PC-9 (cell line): ENCODE measurements at regions not wholly inside any gene's neighbourhood (a gene's known extent, or its start where the extent isn't known, plus 50 kb on each side); places are given as distances from the start of the nearest gene placed in this dataset.

Experiments
- BruUV-seq: library from RNA; stranded (reverse); fragments of 400-500 nt; replicated peaks from 2 replicates; lab custom pipeline; 2021; lab: Mats Ljungman, UMichigan
- CTCF ChIA-PET: fragments of 300-600 bp; sonication (Branson Sonifier 250); formaldehyde crosslinking; loops from one replicate; lab custom pipeline; 2022; ENCODE audit warnings: antibody characterized with exemption; lab: Charles Lee
- POLR2A ChIA-PET: fragments of 300-600 bp; sonication (Branson Sonifier 250); formaldehyde crosslinking; loops from one replicate; lab custom pipeline; 2022; ENCODE audit warnings: antibody characterized with exemption; ENCODE audit not compliant: unreplicated experiment; lab: Charles Lee
- DNase-seq, 2 experiments: peaks; one replicate each; pipeline versions ENCODE4 v3.0.0 to v3.0.0-alpha.2; 2015 to 2022; ENCODE audit warnings: mixed read lengths in 1 of 2
- H2AFZ ChIP-seq: fragments of 200-600 bp; sonication (generic); 2 replicates; pipeline ENCODE4 v1.8.1; 2017; ENCODE audit warnings: antibody characterized with exemption
- H3F3A ChIP-seq: fragments of 200-600 bp; sonication (generic); 2 replicates; pipeline ENCODE4 v1.8.1; 2017; ENCODE audit warnings: antibody characterized with exemption, mild to moderate bottlenecking, low read depth; ENCODE audit not compliant: insufficient read depth
- H3K27ac ChIP-seq: fragments of 200-600 bp; sonication (generic); 2 replicates; pipeline ENCODE4 v1.6.1; 2016; ENCODE audit warnings: mixed run types
- H3K27me3 ChIP-seq: fragments of 200-600 bp; sonication (generic); 2 replicates; pipeline ENCODE4 v1.6.1; 2016; ENCODE audit warnings: low read depth, mixed run types; ENCODE audit not compliant: insufficient read depth
- H3K36me3 ChIP-seq: fragments of 200-600 bp; sonication (generic); 2 replicates; pipeline ENCODE4 v1.6.1; 2016; ENCODE audit warnings: low read depth, mixed run types
- H3K4me1 ChIP-seq: fragments of 200-600 bp; sonication (generic); replicated peaks from 2 replicates; pipeline ENCODE4 v1.6.1; 2016; ENCODE audit warnings: mixed run types; ENCODE audit not compliant: insufficient read depth
- H3K4me2 ChIP-seq: fragments of 200-600 bp; sonication (generic); 2 replicates; pipeline ENCODE4 v1.6.1; 2017; ENCODE audit warnings: mixed run types
- H3K4me3 ChIP-seq: fragments of 200-600 bp; sonication (generic); 2 replicates; pipeline ENCODE4 v1.6.1; 2016; ENCODE audit warnings: mixed run types
- H3K79me2 ChIP-seq: fragments of 200-600 bp; sonication (generic); 2 replicates; pipeline ENCODE4 v1.6.1; 2017; ENCODE audit warnings: low read depth, mixed run types
- H3K9me2 ChIP-seq: fragments of 200-600 bp; sonication (generic); 2 replicates; pipeline ENCODE4 v1.8.1; 2017; ENCODE audit warnings: mild to moderate bottlenecking; ENCODE audit not compliant: insufficient read depth
- H3K9me3 ChIP-seq: fragments of 200-600 bp; sonication (generic); 2 replicates; pipeline ENCODE4 v1.8.1; 2016; ENCODE audit warnings: low read depth; ENCODE audit not compliant: insufficient read depth
- H4K20me1 ChIP-seq: fragments of 200-600 bp; sonication (generic); 2 replicates; pipeline ENCODE4 v1.8.1; 2017; ENCODE audit not compliant: insufficient read depth
- EZH2 ChIP-seq: fragments of 200-600 bp; sonication (generic); IDR thresholded peaks from 2 replicates; pipeline ENCODE4 v1.8.0; 2017; ENCODE audit warnings: antibody characterized with exemption, low read depth
- intact Hi-C: fragments of 100-400 bp; cut with micrococcal nuclease; formaldehyde crosslinking; loops from one replicate; pipeline ENCODE4 v1.10.0; 2022; ENCODE audit not compliant: unreplicated experiment
- TF ChIP-seq, protein P1 (sequence below): fragments of 200-600 bp; sonication (generic); conservative IDR thresholded peaks from 2 replicates; pipeline ENCODE4 v1.6.1; 2017; ENCODE audit warnings: mixed run types, antibody characterized with exemption, mild to moderate bottlenecking, moderate library complexity

DNA sequence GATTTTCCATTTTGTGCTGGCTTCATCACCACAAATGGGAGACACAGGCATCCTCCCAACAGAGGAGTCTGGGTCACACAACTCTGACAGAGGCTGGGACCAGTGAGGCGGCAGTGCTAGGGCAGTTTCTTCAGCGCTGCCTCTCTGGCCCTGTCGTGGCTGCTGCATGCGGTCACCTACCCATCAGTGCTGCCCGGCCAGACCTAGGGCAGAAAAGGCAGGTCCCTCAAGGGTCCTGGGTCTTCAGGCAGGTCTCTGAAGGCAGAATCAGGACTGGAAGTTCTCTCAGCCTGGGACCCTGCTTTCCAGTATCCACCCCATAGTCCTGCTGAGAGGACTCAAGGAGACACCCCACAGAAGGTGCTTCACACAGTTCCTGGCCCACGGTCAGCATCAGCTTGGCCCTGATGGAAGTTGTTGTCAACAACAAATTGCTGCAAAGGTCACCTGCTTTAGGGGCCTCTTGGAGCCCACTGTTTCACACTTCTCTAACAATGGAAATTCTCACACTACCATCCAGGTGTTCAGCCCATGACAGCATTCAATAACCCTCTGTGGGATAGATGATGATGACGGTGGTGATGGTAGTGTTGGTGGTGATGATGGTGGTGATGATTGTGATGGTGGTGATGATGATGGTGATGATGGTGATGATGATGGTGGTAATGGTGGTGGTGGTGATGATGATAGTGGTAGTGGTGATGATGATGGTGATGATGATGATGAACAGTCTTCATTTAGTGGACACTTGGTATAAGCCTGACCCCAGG lies 146.4 kb upstream of the PPP1R26 start:
- no peak for TF ChIP-seq EZH2
- TF ChIP-seq, protein P1, sequence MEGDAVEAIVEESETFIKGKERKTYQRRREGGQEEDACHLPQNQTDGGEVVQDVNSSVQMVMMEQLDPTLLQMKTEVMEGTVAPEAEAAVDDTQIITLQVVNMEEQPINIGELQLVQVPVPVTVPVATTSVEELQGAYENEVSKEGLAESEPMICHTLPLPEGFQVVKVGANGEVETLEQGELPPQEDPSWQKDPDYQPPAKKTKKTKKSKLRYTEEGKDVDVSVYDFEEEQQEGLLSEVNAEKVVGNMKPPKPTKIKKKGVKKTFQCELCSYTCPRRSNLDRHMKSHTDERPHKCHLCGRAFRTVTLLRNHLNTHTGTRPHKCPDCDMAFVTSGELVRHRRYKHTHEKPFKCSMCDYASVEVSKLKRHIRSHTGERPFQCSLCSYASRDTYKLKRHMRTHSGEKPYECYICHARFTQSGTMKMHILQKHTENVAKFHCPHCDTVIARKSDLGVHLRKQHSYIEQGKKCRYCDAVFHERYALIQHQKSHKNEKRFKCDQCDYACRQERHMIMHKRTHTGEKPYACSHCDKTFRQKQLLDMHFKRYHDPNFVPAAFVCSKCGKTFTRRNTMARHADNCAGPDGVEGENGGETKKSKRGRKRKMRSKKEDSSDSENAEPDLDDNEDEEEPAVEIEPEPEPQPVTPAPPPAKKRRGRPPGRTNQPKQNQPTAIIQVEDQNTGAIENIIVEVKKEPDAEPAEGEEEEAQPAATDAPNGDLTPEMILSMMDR: no peak
- no peak overlapping the region for H3K27ac ChIP-seq
- DNase-seq: no peak
- H4K20me1 ChIP-seq: no peaks in the 10 kb centered on the region
- BruUV-seq: no TSS peak
- H3K9me2 ChIP-seq: no peaks in the 10 kb centered on the region
- no peaks in the 10 kb centered on the region for H3K4me1 ChIP-seq
- intact Hi-C loops: no loop called here
- no peaks in the 10 kb centered on the region for H3F3A ChIP-seq
- H3K27me3 ChIP-seq: peaks cover 84% of the 10 kb centered on the region
- no peaks in the 10 kb centered on the region for H3K9me3 ChIP-seq
- H3K4me2 ChIP-seq: no peak overlapping the region
- no peak overlapping the region for H3K4me3 ChIP-seq
- ChIA-PET CTCF (no interaction called here), POLR2A (no interaction called here)
- no peaks in the 10 kb centered on the region for H3K36me3 ChIP-seq
- no peak overlapping the region for H2AFZ ChIP-seq
- H3K79me2 ChIP-seq: no peaks in the 10 kb centered on the region

DNA sequence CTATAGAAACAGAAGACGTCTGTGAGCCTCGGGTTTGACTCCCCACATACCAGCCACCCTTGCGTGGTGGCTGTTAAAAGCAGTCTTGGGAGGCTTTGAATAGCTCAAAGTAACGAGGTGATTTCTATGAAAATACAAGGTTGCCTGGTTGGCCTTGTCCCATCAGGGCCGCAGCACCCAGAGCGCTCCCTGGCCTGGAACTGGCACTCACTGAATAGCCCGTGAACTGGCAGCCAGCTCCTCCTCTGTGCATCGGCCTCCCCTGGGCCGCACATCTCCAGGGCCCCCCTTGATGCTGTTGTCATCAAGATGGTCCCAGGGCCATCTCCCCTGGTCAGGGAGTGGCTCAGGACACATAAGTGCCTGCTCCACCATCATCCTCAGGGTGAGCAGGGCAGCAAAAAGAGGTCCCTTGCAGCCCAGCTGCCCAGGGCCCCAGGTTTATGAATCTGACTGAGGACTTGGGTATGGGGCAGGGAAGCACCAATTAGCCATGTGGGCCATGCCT lies 144.6 kb upstream of the PPP1R26 start:
- no peak for TF ChIP-seq EZH2
- TF ChIP-seq, protein P1: no peak
- Histone ChIP-seq H3K79me2 (no peaks in the 10 kb centered on the region), H3K9me2 (no peaks in the 10 kb centered on the region), H3K9me3 (no peaks in the 10 kb centered on the region), H3K4me1 (no peaks in the 10 kb centered on the region), H3K27ac (no peak overlapping the region), H3F3A (no peaks in the 10 kb centered on the region), H3K4me3 (no peak overlapping the region), H2AFZ (no peak overlapping the region), H3K4me2 (no peak overlapping the region), H3K27me3 (peaks cover 83% of the 10 kb centered on the region), H4K20me1 (no peaks in the 10 kb centered on the region), H3K36me3 (no peaks in the 10 kb centered on the region)
- intact Hi-C loops: no loop called here
- no peak for DNase-seq
- CTCF ChIA-PET: no interaction called here
- POLR2A ChIA-PET: no interaction called here
- no TSS peak for BruUV-seq

DNA sequence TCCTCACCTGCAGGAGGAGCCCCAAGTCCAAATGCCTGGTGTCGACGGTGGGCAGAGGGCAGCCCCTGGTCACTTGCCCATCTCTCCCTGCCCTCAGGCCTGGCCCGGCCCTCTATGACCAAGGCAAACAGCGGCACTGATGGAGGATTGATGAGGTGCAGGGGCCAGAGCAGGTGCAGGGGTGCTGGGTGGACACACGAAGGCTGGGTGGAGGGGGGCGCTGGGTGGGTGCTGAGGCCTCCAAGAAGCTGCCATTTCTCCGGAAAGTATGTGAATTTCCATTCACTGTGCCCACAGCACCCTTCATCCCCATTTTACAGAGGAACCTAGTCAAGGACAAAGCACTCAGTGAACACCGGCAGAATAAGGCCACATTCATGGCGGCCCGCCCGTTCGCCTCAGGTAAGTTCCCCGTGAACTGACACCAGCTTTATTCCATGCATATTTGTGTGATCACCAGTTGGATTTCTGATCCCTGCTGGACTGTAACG lies 143.8 kb upstream of the PPP1R26 start:
- no peaks in the 10 kb centered on the region for H3K36me3 ChIP-seq
- POLR2A ChIA-PET: no interaction called here
- peaks cover 85% of the 10 kb centered on the region for H3K27me3 ChIP-seq
- CTCF ChIA-PET: no interaction called here
- no peaks in the 10 kb centered on the region for H3K79me2 ChIP-seq
- H3K4me1 ChIP-seq: no peaks in the 10 kb centered on the region
- intact Hi-C loops: no loop called here
- BruUV-seq: no TSS peak
- H3K9me3 ChIP-seq: no peaks in the 10 kb centered on the region
- H2AFZ ChIP-seq: no peak overlapping the region
- H3K9me2 ChIP-seq: no peaks in the 10 kb centered on the region
- no peak overlapping the region for H3K4me2 ChIP-seq
- H3K4me3 ChIP-seq: no peak overlapping the region
- TF ChIP-seq EZH2: no peak
- TF ChIP-seq, protein P1: no peak
- no peaks in the 10 kb centered on the region for H3F3A ChIP-seq
- no peak for DNase-seq
- no peaks in the 10 kb centered on the region for H4K20me1 ChIP-seq
- H3K27ac ChIP-seq: no peak overlapping the region
